ENCODE measurements at regions not wholly inside any gene's neighbourhood (a gene's known extent, or its start where the extent isn't known, plus 50 kb on each side); places are given as distances from the start of the nearest gene placed in this dataset.
A peak's percentile ranks its signal among the peaks of the same experiment; 100 is the strongest.

- DNase-seq (ENCODE audit: low read depth), result no peak
These were observed 292.7 kb downstream of the IRX1 start for GRCh38 chr5:3888310-3888709.

- DNase-seq (ENCODE audit: low read depth), result no peak
These were observed 293.9 kb downstream of the IRX1 start for GRCh38 chr5:3889412-3890142.

GRCh38 chr5:3891113-3891512 is 295.5 kb downstream of the IRX1 start:
- DNase-seq (ENCODE audit: low read depth), result no peak

GRCh38 chr5:3893527-3893926 is 297.9 kb downstream of the IRX1 start:
- no peak for DNase-seq (ENCODE audit: low read depth)

- DNase-seq (ENCODE audit: low read depth), result no peak
These were observed 298.3 kb downstream of the IRX1 start for GRCh38 chr5:3893975-3894374.

- DNase-seq (ENCODE audit: low read depth), result no peak
These were observed 300.5 kb downstream of the IRX1 start for GRCh38 chr5:3896098-3896497.

- no peak for DNase-seq (ENCODE audit: low read depth)
These were observed 303.5 kb downstream of the IRX1 start for GRCh38 chr5:3899093-3899492.

GRCh38 chr5:3904584-3904983 is 309.0 kb downstream of the IRX1 start:
- DNase-seq (ENCODE audit: low read depth), result no peak

- DNase-seq (ENCODE audit: low read depth), result no peak
These were observed 309.4 kb downstream of the IRX1 start for GRCh38 chr5:3905031-3905430.

- DNase-seq (ENCODE audit: low read depth), result no peak
These were observed 309.9 kb downstream of the IRX1 start for GRCh38 chr5:3905521-3905920.

- DNase-seq (ENCODE audit: low read depth), result no peak
These were observed 315.5 kb downstream of the IRX1 start for GRCh38 chr5:3911111-3911510.

- no peak for DNase-seq (ENCODE audit: low read depth)
These were observed 316.1 kb downstream of the IRX1 start for GRCh38 chr5:3911773-3912172.

- DNase-seq (ENCODE audit: low read depth), result peak; percentile 25
These were observed 317.2 kb downstream of the IRX1 start for GRCh38 chr5:3912790-3913189.

GRCh38 chr5:3913279-3913678 is 317.6 kb downstream of the IRX1 start:
- DNase-seq (ENCODE audit: low read depth), result no peak

- no peak for DNase-seq (ENCODE audit: low read depth)
These were observed 329.4 kb downstream of the IRX1 start for GRCh38 chr5:3925022-3925421.

- no peak for DNase-seq (ENCODE audit: low read depth)
These were observed 330.3 kb downstream of the IRX1 start for GRCh38 chr5:3925935-3926334.

GRCh38 chr5:3929799-3930198 is 334.2 kb downstream of the IRX1 start:
- DNase-seq (ENCODE audit: low read depth), result no peak

GRCh38 chr5:3931976-3932375 is 336.3 kb downstream of the IRX1 start:
- DNase-seq (ENCODE audit: low read depth), result no peak

- no peak for DNase-seq (ENCODE audit: low read depth)
These were observed 337.9 kb downstream of the IRX1 start for GRCh38 chr5:3933536-3933935.

GRCh38 chr5:3933966-3934365 is 338.3 kb downstream of the IRX1 start:
- DNase-seq (ENCODE audit: low read depth), result no peak

- no peak for DNase-seq (ENCODE audit: low read depth)
These were observed 348.2 kb downstream of the IRX1 start for GRCh38 chr5:3943859-3944258.

GRCh38 chr5:3944930-3945329 is 349.3 kb downstream of the IRX1 start:
- no peak for DNase-seq (ENCODE audit: low read depth)

- no peak for DNase-seq (ENCODE audit: low read depth)
These were observed 353.2 kb downstream of the IRX1 start for GRCh38 chr5:3948838-3949237.

- DNase-seq (ENCODE audit: low read depth), result no peak
These were observed 358.6 kb downstream of the IRX1 start for GRCh38 chr5:3954199-3954598.
